ENCODE measurements at regions not wholly inside any gene's neighbourhood (a gene's known extent, or its start where the extent isn't known, plus 50 kb on each side); places are given as distances from the start of the nearest gene placed in this dataset.
"Not testable (repeated sequence)": the region's sequence is repeated elsewhere in the genome, so short reads cannot be mapped to it uniquely, and the experiment has no call there.

- DNase-seq; in situ Hi-C loops (cut with MboI; ENCODE audit: low pct_unique_long_range_greater_than_20kb, low sequenced_read_pairs): not testable (repeated sequence)
Observed at GRCh38 chr3:195978585-195978984, 70.2 kb upstream of the TNK2 start.

GRCh38 chr3:195976876-195977275 lies 68.5 kb upstream of the TNK2 start:
- DNase-seq; in situ Hi-C loops (cut with MboI; ENCODE audit: low pct_unique_long_range_greater_than_20kb, low sequenced_read_pairs): not testable (repeated sequence)

GRCh38 chr3:195974281-195974680 lies 65.9 kb upstream of the TNK2 start:
- DNase-seq; in situ Hi-C loops (cut with MboI; ENCODE audit: low pct_unique_long_range_greater_than_20kb, low sequenced_read_pairs): not testable (repeated sequence)

GRCh38 chr3:195970873-195971272 lies 62.5 kb upstream of the TNK2 start:
- DNase-seq; in situ Hi-C loops (cut with MboI; ENCODE audit: low pct_unique_long_range_greater_than_20kb, low sequenced_read_pairs): not testable (repeated sequence)

GRCh38 chr3:195969838-195970776 lies 61.8 kb upstream of the TNK2 start:
- in situ Hi-C loops (cut with MboI; ENCODE audit: low pct_unique_long_range_greater_than_20kb, low sequenced_read_pairs); DNase-seq: not testable (repeated sequence)

GRCh38 chr3:195969341-195969740 lies 61.0 kb upstream of the TNK2 start:
- in situ Hi-C loops (cut with MboI; ENCODE audit: low pct_unique_long_range_greater_than_20kb, low sequenced_read_pairs); DNase-seq: not testable (repeated sequence)

GRCh38 chr3:195968104-195968503 lies 59.8 kb upstream of the TNK2 start:
- DNase-seq; in situ Hi-C loops (cut with MboI; ENCODE audit: low pct_unique_long_range_greater_than_20kb, low sequenced_read_pairs): not testable (repeated sequence)

- in situ Hi-C loops (cut with MboI; ENCODE audit: low pct_unique_long_range_greater_than_20kb, low sequenced_read_pairs); DNase-seq: not testable (repeated sequence)
Observed at GRCh38 chr3:195967387-195967720, 59.0 kb upstream of the TNK2 start.

- DNase-seq; in situ Hi-C loops (cut with MboI; ENCODE audit: low pct_unique_long_range_greater_than_20kb, low sequenced_read_pairs): not testable (repeated sequence)
Observed at GRCh38 chr3:195966563-195967386, 58.4 kb upstream of the TNK2 start.

GRCh38 chr3:195965217-195965616 lies 56.9 kb upstream of the TNK2 start:
- in situ Hi-C loops (cut with MboI; ENCODE audit: low pct_unique_long_range_greater_than_20kb, low sequenced_read_pairs); DNase-seq: not testable (repeated sequence)

- in situ Hi-C loops (cut with MboI; ENCODE audit: low pct_unique_long_range_greater_than_20kb, low sequenced_read_pairs); DNase-seq: not testable (repeated sequence)
Observed at GRCh38 chr3:195964318-195965107, 56.2 kb upstream of the TNK2 start.

GRCh38 chr3:195962222-195962621 lies 53.9 kb upstream of the TNK2 start:
- in situ Hi-C loops (cut with MboI; ENCODE audit: low pct_unique_long_range_greater_than_20kb, low sequenced_read_pairs); DNase-seq: not testable (repeated sequence)

- DNase-seq = peak; percentile 14
- in situ Hi-C loops (cut with MboI; ENCODE audit: low pct_unique_long_range_greater_than_20kb, low sequenced_read_pairs) = not testable (repeated sequence)
Observed at GRCh38 chr3:195960971-195961775, 52.8 kb upstream of the TNK2 start.

- in situ Hi-C loops (cut with MboI; ENCODE audit: low pct_unique_long_range_greater_than_20kb, low sequenced_read_pairs); DNase-seq: not testable (repeated sequence)
Observed at GRCh38 chr3:195960164-195960563, 51.8 kb upstream of the TNK2 start.

- in situ Hi-C loops (cut with MboI; ENCODE audit: low pct_unique_long_range_greater_than_20kb, low sequenced_read_pairs); DNase-seq: not testable (repeated sequence)
Observed at GRCh38 chr3:195959367-195960157, 51.2 kb upstream of the TNK2 start.

- in situ Hi-C loops (cut with MboI; ENCODE audit: low pct_unique_long_range_greater_than_20kb, low sequenced_read_pairs) = not testable (repeated sequence)
- DNase-seq = peak; percentile 64
Observed at GRCh38 chr3:195958736-195959135, 50.4 kb upstream of the TNK2 start.

Data from KBM-7 (cell line).